H9 (cell line): ENCODE measurements at regions not wholly inside any gene's neighbourhood (a gene's known extent, or its start where the extent isn't known, plus 50 kb on each side); places are given as distances from the start of the nearest gene placed in this dataset.

Experiments used
- DNase-seq: peaks from one replicate; pipeline ENCODE4 v3.0.0-alpha.2; 2017
- H2AFZ ChIP-seq: one replicate; pipeline ENCODE4 v1.6.1; 2013; ENCODE audit warnings: mild to moderate bottlenecking, low read length, control low read depth, moderate library complexity
- H2AK5ac ChIP-seq: 2 replicates; pipeline ENCODE4 v1.6.1; 2013; ENCODE audit warnings: low read length, control low read depth, mixed read lengths; ENCODE audit not compliant: insufficient read length
- H2BK120ac ChIP-seq: one replicate; pipeline ENCODE4 v1.6.1; 2013; ENCODE audit warnings: low read depth, mild to moderate bottlenecking, low read length, control low read depth, inconsistent platforms; ENCODE audit not compliant: poor library complexity, severe bottlenecking
- H2BK12ac ChIP-seq: 2 replicates; pipeline ENCODE4 v1.6.1; 2013; ENCODE audit warnings: low read length, control low read depth, mixed read lengths, low read depth; ENCODE audit not compliant: insufficient read length
- H2BK15ac ChIP-seq: 2 replicates; pipeline ENCODE4 v1.6.1; 2013; ENCODE audit warnings: low read depth, low read length, control low read depth
- H2BK20ac ChIP-seq: one replicate; pipeline ENCODE4 v1.6.1; 2013; ENCODE audit warnings: low read depth, mild to moderate bottlenecking, low read length, control low read depth, inconsistent platforms; ENCODE audit not compliant: poor library complexity, severe bottlenecking
- H2BK5ac ChIP-seq: 2 replicates; pipeline ENCODE4 v1.6.1; 2013; ENCODE audit warnings: low read length, control low read depth, mixed read lengths; ENCODE audit not compliant: insufficient read length
- H3K14ac ChIP-seq: 2 replicates; pipeline ENCODE4 v1.6.1; 2013; ENCODE audit warnings: low read length, control low read depth; ENCODE audit not compliant: insufficient read depth
- H3K18ac ChIP-seq: 2 replicates; pipeline ENCODE4 v1.6.1; 2013; ENCODE audit warnings: low read depth, mild to moderate bottlenecking, mixed read lengths, low read length, control low read depth; ENCODE audit not compliant: insufficient read length
- H3K23ac ChIP-seq: 2 replicates; pipeline ENCODE4 v1.6.1; 2013; ENCODE audit warnings: low read length, control low read depth, mixed read lengths, low read depth; ENCODE audit not compliant: insufficient read length
- H3K23me2 ChIP-seq: 2 replicates; pipeline ENCODE4 v1.6.1; 2013; ENCODE audit warnings: low read depth, mild to moderate bottlenecking, mixed read lengths, low read length, control low read depth; ENCODE audit not compliant: insufficient read length, poor library complexity, severe bottlenecking
- H3K27ac ChIP-seq: 2 replicates; pipeline ENCODE4 v1.5.1; 2013; ENCODE audit warnings: low read length, control low read depth, mixed read lengths, low read depth; ENCODE audit not compliant: insufficient read length
- H3K27me3 ChIP-seq: 2 replicates; pipeline ENCODE4 v1.6.1; 2013; ENCODE audit warnings: low read length, control low read depth, inconsistent platforms; ENCODE audit not compliant: insufficient read depth
- H3K4ac ChIP-seq: 2 replicates; pipeline ENCODE4 v1.6.1; 2013; ENCODE audit warnings: low read depth, mild to moderate bottlenecking, control low read depth, inconsistent platforms, low read length, moderate library complexity
- H3K4me1 ChIP-seq: 2 replicates; pipeline ENCODE4 v1.6.1; 2013; ENCODE audit warnings: low read length, control low read depth, inconsistent platforms; ENCODE audit not compliant: insufficient read depth
- H3K4me2 ChIP-seq: 2 replicates; pipeline ENCODE4 v1.6.1; 2013; ENCODE audit warnings: low read length, control low read depth, mixed read lengths; ENCODE audit not compliant: insufficient read length, insufficient read depth
- H3K56ac ChIP-seq: 2 replicates; pipeline ENCODE4 v1.6.1; 2013; ENCODE audit warnings: low read depth, mild to moderate bottlenecking, mixed read lengths, low read length, control low read depth; ENCODE audit not compliant: insufficient read length
- H3K79me1 ChIP-seq: 2 replicates; pipeline ENCODE4 v1.6.1; 2013; ENCODE audit warnings: low read depth, mild to moderate bottlenecking, moderate library complexity, low read length, control low read depth, inconsistent platforms; ENCODE audit not compliant: insufficient read depth, poor library complexity, severe bottlenecking
- H3K79me2 ChIP-seq: 2 replicates; pipeline ENCODE4 v1.6.1; 2013; ENCODE audit warnings: low read length, control low read depth, inconsistent platforms; ENCODE audit not compliant: insufficient read depth
- H3K9ac ChIP-seq: 2 replicates; pipeline ENCODE4 v1.6.1; 2013; ENCODE audit warnings: low read length, control low read depth, mixed read lengths; ENCODE audit not compliant: insufficient read length; ENCODE audit errors: extremely low read depth
- H3K9me3 ChIP-seq: one replicate; pipeline ENCODE4 v1.6.1; 2013; ENCODE audit warnings: low read depth, low read length, inconsistent platforms; ENCODE audit not compliant: control insufficient read depth
- H3T11ph ChIP-seq: one replicate; pipeline ENCODE4 v1.6.1; 2013; ENCODE audit warnings: mild to moderate bottlenecking, low read length, control low read depth, inconsistent platforms
- H4K20me1 ChIP-seq: one replicate; pipeline ENCODE4 v1.6.1; 2013; ENCODE audit not compliant: control insufficient read depth, insufficient read length, insufficient read depth
- H4K5ac ChIP-seq: 2 replicates; pipeline ENCODE4 v1.6.1; 2013; ENCODE audit warnings: low read depth, mild to moderate bottlenecking, mixed read lengths, low read length, control low read depth; ENCODE audit not compliant: insufficient read length
- H4K8ac ChIP-seq: replicated peaks from 2 replicates; pipeline ENCODE4 v1.6.1; 2013; ENCODE audit warnings: low read length, control low read depth, mixed read lengths, low read depth; ENCODE audit not compliant: insufficient read length
- H4K91ac ChIP-seq: 2 replicates; pipeline ENCODE4 v1.6.1; 2013; ENCODE audit warnings: low read depth, mild to moderate bottlenecking, moderate library complexity, mixed read lengths, low read length, control low read depth; ENCODE audit not compliant: insufficient read length
- H3K27ac Mint-ChIP-seq, 3 experiments: 2 replicates in 2 of 3; 3 replicates in 1 of 3; pipeline ENCODE4 v1.8.0; 2020 to 2021; ENCODE audit warnings: mixed read lengths in 3 of 3, mild to moderate bottlenecking in 1 of 3, moderate library complexity in 1 of 3
- H3K27me3 Mint-ChIP-seq: 2 replicates; pipeline ENCODE4 v1.8.0; 2021; ENCODE audit warnings: low read depth, mild to moderate bottlenecking, moderate library complexity, mixed read lengths
- H3K36me3 Mint-ChIP-seq, 3 experiments: 2 replicates in 2 of 3; 3 replicates in 1 of 3; pipeline ENCODE4 v1.8.0; 2020 to 2021; ENCODE audit warnings: low read depth in 3 of 3, mixed read lengths in 3 of 3; ENCODE audit not compliant: insufficient read depth in 1 of 3
- H3K4me1 Mint-ChIP-seq, 2 experiments: 2 replicates each; pipeline ENCODE4 v1.8.0; 2020; ENCODE audit warnings: mixed read lengths in 2 of 2
- H3K4me3 Mint-ChIP-seq, 2 experiments: 2 replicates in 1 of 2; 3 replicates in 1 of 2; pipeline ENCODE4 v1.8.0; 2020 to 2021; ENCODE audit warnings: mild to moderate bottlenecking in 2 of 2, mixed read lengths in 2 of 2, moderate library complexity in 1 of 2
- H3K9me3 Mint-ChIP-seq, 2 experiments: 2 replicates in 1 of 2; 3 replicates in 1 of 2; pipeline ENCODE4 v1.8.0; 2020; ENCODE audit warnings: mild to moderate bottlenecking in 2 of 2, mixed read lengths in 2 of 2, moderate library complexity in 1 of 2
- CTCF ChIP-seq: fragments of 200-600 bp; sonication (generic); conservative IDR thresholded peaks from 3 replicates; pipeline ENCODE4 v1.8.0; 2021; ENCODE audit warnings: antibody characterized with exemption, mild to moderate bottlenecking
- WGBS: extraction: QIAGEN DNeasy Blood & Tissue Kit; methylation state at CpG from one replicate; pipeline ENCODE4 v1.1.7; 2013; ENCODE audit warnings: missing lambda C conversion rate, low lambda C conversion rate, mixed read lengths; ENCODE audit not compliant: insufficient read length; ENCODE audit errors: extremely low coverage; 5-methylcytosine and 5-hydroxymethylcytosine counted together

DNA sequence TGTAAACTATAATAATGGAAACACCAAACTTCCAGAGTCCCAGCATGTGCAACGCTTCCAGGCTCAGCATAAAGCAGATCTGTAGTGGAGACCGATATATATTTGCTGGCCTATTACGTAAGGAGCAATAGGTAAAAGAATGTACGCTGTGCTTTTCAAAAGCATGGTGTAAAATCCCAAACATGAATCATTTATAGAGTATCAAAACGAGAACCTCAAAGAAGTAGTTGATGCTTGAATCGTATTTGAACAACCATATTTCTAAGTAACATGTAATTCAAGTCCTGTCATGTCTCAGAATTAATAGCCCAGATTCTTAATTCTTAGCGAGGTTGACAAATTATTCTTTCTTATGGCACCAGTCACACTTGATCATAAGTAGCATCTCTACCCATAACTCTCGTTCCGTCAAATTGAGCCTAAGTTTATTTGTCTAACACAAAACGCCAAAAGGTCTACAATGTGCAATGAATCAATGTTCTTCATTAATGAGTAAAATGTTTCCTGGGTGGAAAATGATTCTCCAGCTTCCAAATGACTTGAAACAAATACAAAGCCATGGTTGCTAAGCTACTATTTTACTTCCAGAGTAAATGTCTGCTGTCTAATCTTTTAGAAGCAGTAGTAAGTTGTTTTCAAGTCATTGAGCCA is 811.5 kb upstream of the FRG1 start:
- Histone ChIP-seq H2BK5ac (no peak overlapping the region), H2BK20ac (no peak overlapping the region), H3K4me2 (no peak overlapping the region), H2BK12ac (no peak overlapping the region), H2BK15ac (no peak overlapping the region), H3K27me3 (no peaks in the 10 kb centered on the region), H3K9ac (no peak overlapping the region), H3T11ph (no peak overlapping the region), H4K5ac (no peak overlapping the region), H3K4me1 (no peaks in the 10 kb centered on the region), H3K27ac (no peak overlapping the region), H3K18ac (no peak overlapping the region), H3K79me2 (no peaks in the 10 kb centered on the region), H2AK5ac (no peak overlapping the region), H3K79me1 (no peaks in the 10 kb centered on the region), H3K4ac (no peak overlapping the region), H4K20me1 (no peaks in the 10 kb centered on the region), H3K14ac (no peak overlapping the region), H3K23me2 (no peaks in the 10 kb centered on the region), H3K9me3 (no peaks in the 10 kb centered on the region), H3K56ac (no peak overlapping the region), H2AFZ (no peak overlapping the region), H4K8ac (no peak overlapping the region), H3K23ac (no peak overlapping the region), H4K91ac (no peak overlapping the region), H2BK120ac (no peak overlapping the region)
- TF ChIP-seq CTCF, result no peak
- no peak for DNase-seq
- no CpG with 5 or more reads among the region's 10 CpGs for WGBS
- Mint-ChIP-seq H3K27ac (no peak overlapping the region), H3K4me1 (peaks cover 2 to 3% of the 10 kb centered on the region in 2 experiments; a peak in 1 of 4 replicates), H3K9me3 (peaks cover 6% of the 10 kb centered on the region in 2 experiments; a peak in 4 of 5 replicates), H3K36me3 (peaks cover 0 to 12% (median 0%) of the 10 kb centered on the region in 3 experiments; a peak in 3 of 7 replicates), H3K4me3 (no peak overlapping the region), H3K27me3 (no peaks in the 10 kb centered on the region)
